GM21360 (cell line): ENCODE measurements at regions not wholly inside any gene's neighbourhood (a gene's known extent, or its start where the extent isn't known, plus 50 kb on each side); places are given as distances from the start of the nearest gene placed in this dataset.
"Not testable (repeated sequence)": the region's sequence is repeated elsewhere in the genome, so short reads cannot be mapped to it uniquely, and the experiment has no call there.

Experiments
- ATAC-seq: cut with Tn5 transposase; IDR thresholded peaks from one replicate; pipeline ENCODE4 v1.9.1; 2021; ENCODE audit warnings: mild to moderate bottlenecking, moderate library complexity; ENCODE audit not compliant: unreplicated experiment

DNA sequence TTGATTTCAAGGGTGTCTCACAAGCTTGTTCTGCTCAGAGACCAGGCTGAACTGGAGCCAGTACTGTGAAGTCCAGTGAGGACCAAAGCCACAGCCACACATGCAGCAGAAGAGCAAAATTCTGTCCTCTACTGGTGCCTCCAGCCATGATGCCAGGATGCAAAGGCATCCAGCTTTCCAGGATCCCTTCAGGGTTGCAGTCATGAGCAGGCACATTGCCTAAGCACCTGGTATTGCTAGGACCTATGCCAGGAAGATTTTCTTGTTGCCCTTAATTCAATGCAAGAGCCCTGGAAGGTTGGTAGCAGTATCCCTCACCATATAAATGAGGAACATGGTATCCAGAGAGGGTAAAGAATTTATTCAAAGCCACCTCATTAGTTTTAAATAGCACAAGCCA, 78.9 kb upstream of the CYRIA start:
- no peak for ATAC-seq

DNA sequence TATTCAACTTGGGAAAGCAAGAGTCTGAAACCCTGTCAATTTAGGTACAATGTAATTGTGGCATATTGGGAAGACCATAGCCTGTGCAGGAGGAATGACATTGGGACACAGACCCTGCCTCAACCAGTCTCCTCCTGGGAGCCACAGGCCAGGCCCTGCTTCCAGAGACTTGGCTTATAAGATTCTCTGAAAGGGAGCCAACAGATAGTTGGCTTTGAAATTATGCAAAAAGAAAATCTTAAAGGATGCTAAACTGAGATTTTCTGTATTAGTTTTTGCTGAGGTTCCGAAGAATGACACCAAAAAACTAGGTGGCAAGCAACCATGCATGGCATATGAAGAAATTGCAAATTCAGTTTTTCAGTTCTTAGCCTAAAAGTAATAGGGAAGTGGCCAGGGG, 76.4 kb upstream of the CYRIA start:
- no peak for ATAC-seq

DNA sequence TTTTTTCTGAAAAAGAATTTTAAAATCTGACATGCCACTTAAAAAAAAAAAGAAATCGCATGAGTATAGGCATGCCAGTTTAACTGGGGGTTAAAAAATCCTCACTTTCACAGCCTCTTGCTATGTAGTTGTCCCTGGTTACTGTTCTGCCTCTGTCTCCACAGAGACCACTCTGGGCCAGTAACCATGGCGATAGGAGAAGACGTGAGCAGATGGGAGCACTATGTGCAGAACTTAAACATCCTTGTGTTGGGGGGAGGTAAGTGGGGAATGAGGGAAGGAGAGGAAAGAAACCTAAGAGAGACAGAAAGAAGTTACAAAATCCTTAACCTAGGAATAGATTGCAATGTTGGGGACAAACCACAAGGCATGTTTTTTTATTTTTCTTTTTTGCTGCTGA, 75.9 kb upstream of the CYRIA start:
- ATAC-seq = no peak

DNA sequence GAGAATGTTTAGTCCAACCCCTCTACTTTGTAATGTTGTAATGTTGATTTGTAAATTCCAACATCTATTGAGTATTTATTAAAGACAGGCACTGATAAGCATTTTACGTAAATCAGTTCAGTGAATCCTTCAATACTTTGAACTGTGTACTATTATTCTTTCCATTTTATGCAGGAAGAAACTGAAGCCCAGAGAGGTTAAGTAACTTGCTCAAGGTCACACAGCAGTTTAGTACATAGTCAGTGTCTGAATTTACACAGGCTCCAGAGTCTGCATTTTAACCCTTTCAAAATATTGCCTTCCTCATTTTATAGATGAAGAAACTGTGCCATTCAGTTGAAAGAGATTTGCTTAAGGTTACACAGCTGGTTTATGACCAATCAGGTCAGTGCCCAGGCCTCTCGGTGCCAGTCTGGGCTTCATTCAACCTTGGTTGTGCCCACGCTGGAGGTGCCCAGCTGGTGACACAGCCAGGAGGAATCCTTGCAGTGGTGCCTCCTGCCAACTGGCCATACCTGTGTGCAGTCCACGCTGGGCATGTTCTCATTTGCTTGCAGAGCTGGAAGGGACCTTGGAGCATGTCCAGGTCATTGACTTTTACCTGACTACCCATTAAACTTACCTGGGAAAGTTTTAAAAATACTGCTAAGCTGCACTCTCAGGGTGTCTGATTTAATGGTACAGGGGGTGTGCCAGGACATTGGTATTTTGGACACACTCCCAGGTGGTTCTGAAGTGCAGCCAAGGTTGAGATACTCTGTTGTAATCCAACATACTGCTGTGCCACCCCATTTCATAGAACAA, 74.3 kb upstream of the CYRIA start:
- no peak for ATAC-seq

DNA sequence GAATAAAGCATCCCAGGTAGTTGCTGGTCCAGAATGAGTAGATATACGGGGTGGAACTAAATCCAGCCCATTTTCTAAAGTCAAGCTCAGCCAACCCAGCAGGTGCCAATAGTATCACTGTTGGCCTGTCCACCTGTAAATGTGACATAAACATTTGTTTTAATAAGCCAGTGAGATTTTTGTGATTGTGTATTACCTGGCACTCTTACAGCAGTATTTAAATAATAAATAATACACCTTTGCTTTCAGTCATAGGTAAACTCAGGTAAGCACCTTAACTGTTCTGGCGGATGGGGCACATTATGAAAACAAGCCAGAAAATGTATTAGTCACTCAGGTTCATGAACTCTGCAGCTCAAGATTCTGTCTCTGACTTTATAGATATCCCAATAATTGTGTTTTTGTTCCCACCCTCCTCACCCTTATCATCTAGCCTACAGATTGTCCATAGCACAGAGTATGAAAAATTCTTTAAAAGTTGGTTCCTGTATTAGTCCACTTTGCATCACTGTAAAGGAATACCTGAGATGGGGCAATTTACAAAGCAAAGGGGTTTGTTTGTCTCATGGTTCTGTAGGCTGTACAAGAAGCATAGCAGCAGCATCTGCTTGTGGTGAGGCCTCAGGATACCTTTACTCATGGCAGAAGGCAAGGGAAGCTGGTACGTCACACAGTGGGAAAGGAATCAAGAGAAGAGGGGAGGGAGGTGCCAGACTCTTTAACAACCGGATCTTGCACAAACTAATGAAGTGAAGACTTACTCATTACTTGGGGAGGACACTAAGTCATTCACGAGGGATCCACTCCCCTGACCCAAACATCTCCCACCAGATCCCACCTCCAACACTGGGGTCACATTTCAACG, 73.0 kb upstream of the CYRIA start:
- no peak for ATAC-seq

DNA sequence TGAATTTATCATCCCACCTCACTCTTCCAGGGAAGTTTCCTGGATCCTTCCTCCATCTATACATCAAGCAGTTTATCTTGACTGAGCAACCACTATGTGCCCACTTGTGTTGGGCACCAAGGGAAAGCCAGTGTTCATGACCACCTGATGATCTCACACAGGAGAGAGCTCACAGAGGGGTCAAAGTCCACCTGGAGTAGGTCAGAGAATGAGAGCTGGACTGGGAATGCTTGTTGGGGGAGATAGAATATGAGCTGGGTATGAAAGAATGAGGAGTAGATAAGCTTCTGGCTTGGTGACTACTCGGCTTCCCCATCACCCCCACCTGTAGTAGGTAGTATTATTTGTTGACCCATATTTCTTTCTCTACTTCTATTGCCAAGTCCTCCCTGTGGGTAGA, 72.2 kb upstream of the CYRIA start:
- no peak for ATAC-seq

DNA sequence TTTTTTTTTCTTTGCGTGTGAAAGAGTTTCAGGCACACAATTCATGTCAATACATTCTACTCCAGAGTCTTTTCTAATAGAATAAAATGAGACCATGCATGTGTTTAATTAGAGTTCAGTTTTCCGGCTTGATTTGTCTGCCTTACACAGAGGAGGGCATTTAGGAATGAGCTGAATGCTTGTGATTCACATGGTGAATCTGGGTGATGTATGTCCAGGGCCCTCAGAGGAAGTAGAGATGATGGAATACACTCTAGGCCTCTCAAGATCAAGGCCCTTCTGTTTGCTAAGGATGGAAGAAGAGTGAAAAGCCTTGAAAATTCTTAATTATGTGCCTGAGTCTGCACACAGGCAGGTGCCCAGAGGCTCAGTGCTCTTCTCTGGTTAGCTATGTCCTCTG, 71.0 kb upstream of the CYRIA start:
- no peak for ATAC-seq

DNA sequence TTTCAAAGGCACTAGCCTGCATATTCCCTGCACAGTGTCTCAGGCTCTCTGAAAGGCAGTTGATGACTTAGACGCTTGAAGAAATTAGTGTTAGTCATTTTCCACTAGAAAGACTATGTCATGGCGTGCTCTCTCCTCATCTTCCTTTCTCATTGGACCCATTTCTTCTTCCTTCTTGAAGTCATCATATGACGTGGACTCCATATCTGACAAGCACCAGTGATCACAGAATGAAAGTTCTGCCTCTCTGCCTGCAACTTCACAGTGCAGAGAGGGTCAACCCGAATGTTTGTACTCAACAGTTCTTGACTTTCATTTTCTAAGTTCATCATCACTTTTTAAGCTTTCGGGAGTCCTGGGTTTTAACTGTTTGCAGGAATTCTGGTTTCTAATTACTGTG, 63.7 kb upstream of the CYRIA start:
- peak; percentile 85 for ATAC-seq

DNA sequence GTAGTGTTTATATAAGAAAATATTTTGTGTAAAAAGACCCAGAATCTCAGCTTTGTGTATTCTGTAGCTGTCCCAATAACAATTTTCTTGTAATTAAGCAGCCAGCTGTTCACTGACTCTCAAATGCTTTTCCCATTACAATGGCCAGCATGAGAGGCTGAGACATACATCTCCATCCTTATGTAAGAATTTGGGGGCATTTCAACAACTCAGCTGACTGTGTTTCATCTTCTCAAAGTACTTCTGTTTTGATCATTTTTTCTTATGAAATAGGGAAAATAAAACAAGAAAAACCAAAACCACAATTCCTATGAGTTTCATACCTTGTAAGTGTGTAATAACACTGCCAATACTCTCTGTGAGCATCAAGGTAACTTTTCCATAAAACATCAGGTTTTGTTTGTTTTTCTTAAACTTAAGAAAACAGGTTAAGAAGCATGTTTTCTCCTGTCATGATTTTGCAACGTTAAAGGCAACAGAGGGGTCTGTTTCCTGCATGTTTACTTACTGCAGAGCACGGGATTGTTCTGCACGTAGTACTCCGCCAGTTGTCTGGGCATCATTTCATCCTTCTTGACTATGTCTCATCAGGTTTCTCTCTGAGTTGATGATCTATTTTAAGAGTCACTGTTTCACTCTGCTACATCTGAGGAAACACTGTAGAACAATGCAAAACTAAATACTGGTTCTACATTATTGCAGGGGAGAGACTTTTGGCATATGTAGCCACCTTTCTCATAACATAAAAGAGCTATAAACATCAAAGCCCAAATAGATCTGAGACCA, 62.9 kb upstream of the CYRIA start:
- ATAC-seq = peak; percentile 86

DNA sequence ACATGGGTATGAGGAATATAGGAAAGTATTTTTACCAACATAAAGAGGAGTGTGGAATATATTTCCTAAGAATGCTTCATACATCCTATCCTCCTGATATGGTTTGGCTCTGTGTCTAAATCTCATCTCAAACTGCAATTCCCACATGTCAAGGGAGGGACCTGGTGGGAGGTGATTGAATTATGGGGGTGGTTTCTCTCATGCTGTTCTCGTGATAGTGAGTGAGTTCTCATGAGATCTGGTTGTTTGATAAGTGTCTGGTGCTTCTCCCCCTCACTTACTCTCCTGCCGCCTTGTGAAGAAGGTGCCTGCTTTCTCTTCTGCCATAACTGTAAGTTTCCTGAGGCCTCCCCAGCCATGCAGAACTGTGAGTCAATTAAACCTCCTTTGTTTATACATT, 62.2 kb upstream of the CYRIA start:
- not testable (repeated sequence) for ATAC-seq

DNA sequence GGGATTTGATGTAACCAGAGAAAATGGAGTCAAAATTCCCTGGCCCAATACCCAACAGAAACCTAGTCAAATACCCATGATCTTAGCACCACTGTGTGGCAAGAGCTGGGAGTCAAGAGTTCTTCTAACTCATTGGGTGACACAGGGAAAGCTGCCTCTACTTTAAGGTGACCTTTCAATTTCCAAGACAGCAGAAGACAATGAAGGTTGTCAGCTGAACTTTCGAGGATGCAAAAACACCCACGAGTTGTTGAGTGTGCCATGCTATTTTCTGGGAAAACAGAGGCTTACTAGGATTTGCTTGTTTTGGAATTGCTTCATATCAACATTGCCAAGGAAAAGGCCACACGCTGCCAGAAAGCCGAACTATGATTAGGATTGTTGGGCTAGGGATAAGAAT, 61.6 kb upstream of the CYRIA start:
- ATAC-seq = no peak

DNA sequence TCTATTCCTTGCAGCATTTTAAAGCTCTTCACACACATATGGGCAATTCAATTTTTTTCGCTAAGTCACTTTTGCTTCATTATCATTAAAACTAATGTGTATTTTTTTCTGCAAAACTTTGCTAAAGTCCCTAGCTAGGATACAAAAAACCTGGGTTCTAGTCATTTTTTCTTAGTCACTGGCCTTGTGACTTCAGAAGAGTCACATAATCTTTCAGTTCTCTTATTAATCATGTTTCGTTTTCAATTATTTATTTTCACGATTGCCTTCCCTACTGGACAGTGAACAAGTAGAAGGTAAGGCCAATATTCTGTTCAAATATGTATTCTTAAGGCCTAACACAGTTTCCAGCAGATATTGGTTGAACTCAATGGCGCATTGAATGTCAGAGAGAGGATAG, 60.9 kb upstream of the CYRIA start:
- no peak for ATAC-seq

DNA sequence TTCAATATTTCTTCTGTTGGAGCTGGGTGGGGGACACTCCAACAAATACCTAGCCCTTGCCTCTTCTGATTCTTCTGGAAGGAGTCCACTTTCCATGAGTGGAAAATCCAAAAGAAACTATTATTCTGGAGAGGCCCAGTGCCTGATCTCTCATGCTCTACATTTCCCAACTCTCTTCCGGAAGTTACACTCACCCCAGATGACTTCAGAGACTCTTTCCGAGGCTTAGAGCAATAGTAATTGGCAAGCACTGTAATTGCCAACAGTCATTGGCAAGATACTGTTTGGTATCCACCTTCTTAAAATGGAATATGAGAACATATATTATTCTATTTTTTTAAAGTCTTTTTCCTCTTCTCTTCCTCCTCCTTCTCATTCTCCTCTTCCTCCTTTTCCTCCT, 60.5 kb upstream of the CYRIA start:
- no peak for ATAC-seq

DNA sequence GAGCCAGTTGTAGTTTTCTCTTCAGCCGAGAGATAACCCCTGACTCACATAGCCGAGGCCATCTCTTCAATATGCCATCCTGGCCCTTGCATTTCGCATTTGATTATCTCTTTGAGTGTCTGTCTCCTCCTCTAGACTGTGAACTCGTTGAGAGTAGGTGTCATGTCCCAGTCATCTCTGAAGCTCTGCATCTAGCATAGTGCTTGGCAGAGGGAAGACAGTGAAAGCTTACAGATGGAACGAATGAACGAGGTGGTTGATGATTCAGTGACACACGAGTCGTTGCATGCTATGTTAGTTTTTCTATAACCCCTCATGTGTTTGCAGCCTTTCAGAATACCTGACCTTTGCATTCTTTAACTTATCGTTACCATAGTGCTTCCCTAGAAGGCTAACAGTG, 59.9 kb upstream of the CYRIA start:
- ATAC-seq = no peak

DNA sequence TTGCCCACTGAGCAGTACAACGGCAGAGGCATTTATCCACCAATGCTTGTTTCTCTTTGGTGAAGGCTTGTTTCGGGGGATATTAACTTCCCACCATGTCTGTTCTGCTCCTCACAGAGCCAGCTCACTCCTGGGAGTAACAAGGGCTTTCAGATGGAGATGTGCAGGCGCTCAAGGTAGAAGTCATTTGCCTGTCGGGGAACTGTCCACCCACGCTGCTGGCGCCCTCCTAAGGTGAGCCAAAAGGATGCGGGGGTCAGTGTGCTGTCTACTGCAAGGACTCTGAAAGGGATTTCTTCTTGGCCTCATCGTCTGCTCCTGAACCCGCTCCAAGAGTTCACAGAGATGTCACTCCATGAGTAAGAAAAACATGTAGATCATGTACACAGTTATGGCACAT, 57.0 kb upstream of the CYRIA start:
- no peak for ATAC-seq

DNA sequence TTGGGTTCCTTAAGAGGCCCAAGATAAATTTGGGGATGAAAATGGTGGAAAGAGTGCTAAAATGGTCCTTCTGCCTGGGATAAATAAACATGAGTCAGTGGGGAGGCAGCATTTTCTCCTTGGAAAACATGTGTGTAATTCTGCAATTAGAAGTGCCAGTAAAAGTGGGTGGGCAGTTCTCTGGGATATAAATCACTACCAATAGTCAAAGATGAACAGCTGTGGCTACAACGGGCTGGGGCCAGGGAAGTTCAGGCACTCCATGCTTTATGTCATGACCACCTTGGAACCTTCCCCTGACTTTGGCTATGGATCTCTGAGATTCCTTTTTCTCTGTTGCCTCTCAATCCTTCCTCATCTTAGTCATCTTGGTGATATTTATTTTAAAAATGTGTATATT, 56.5 kb upstream of the CYRIA start:
- ATAC-seq = no peak

DNA sequence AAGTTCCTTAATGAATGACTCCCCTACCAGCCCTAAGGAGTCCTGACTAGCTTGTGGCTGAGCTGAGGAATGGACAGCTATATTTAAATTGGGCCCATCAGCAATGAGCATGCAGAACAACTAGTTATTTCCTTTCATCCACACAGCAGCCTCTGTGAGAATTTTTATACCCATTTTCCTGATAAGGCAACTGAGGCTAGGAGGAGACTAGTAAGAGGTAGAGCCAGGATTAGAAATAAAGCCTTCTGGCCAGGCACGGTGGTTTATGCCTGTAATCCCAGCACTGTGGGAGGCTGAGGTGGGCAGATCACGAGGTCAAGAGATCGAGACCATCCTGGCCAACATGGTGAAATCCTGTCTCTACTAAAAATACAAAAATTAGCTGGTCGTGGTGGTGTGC, 55.9 kb upstream of the CYRIA start:
- ATAC-seq = not testable (repeated sequence)

DNA sequence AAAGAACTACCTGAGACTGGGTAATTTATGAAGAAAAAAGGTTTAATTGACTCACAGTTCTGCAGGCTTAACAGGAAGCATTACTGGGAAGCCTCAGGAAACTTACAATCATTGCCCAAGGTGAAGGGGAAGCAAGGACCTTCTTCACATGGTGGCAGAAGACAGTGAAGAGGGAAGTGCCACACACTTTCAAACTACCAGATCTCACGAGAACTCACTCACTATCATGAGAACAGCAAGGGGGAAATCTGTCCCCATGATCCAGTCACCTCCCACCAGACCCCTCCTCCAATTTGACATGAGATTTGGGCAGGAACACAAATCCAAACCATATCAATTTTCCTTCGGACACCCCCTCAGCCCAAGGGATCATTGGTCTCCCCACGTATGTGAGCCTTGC, 55.1 kb upstream of the CYRIA start:
- not testable (repeated sequence) for ATAC-seq

DNA sequence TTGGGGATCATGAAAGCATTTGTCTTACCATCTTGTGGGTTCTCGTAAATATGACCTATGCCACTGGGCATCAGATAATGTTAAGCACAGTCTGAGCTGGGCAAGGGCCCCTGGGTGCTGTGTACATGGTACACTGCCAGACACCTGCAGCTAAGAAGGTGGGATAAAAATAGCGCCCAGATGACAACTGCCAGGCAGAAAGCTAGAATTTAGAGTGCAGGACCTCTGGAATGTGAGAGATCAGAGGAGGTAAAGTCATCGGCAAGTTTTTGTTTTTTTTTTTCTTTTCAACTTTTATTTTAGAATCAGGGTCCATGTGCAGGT, 53.8 kb upstream of the CYRIA start:
- ATAC-seq = no peak

DNA sequence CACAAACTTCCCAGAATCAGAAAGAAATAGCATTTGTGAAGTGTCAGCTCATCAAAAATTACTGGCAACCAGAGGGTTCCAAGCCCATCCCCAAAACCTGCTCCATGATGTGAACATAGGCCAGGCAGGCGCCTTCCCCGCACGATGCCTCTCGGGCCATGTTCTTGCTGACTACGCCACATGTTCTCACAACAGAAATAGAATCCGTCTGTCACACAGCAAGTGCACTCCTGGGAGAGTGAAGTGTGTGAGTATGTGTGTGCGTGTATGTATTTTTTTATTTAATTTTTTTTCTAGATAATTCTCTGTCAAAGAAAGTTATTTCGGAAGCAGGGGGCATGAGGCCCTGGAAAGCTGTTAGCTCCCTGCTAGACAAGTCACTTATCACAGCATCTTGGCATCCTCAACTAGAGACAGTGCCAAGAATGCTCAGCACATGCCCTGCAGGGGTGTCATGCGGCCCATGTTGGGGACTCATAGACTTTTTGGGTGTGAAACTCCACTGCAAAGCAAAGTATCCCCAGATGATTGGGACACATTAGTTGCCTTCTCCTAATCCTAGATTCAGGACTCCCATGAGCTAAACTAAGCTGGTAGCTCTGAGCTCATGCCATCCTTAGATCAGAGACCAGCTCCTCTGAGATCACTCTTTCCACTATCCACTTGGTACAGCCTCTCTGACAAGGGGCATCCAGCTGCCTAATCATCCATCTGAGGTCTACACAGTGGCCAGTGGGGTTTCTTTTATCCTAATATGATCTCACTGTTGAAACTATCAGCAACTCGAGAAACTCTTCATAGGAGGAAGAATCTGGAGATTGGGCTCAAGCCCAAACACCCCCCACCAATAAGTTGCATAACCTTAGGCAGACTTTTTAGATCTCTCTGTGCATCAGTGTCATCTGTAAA, 53.2 kb upstream of the CYRIA start:
- ATAC-seq = no peak

DNA sequence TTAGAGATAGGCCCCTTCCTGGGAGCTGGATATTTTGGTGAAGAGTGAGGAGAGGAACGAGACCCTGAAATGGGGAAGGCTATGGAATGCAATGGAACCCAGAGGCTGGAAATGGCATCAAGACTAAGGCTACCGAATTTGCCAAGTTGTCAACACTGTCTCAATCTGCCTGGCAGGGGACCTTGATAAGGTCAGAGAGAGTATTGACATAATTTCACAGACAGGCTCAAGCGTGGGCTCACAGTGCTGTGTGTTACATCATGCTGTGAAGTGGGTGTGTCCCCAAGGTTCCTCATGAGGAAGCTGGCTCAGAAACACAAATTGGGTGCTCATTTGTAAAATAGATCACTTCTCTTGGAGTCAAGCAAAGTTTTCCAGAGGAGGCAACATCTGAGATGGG, 51.8 kb upstream of the CYRIA start:
- ATAC-seq = no peak
